ENCODE measurements at regions not wholly inside any gene's neighbourhood (a gene's known extent, or its start where the extent isn't known, plus 50 kb on each side); places are given as distances from the start of the nearest gene placed in this dataset.

DNA sequence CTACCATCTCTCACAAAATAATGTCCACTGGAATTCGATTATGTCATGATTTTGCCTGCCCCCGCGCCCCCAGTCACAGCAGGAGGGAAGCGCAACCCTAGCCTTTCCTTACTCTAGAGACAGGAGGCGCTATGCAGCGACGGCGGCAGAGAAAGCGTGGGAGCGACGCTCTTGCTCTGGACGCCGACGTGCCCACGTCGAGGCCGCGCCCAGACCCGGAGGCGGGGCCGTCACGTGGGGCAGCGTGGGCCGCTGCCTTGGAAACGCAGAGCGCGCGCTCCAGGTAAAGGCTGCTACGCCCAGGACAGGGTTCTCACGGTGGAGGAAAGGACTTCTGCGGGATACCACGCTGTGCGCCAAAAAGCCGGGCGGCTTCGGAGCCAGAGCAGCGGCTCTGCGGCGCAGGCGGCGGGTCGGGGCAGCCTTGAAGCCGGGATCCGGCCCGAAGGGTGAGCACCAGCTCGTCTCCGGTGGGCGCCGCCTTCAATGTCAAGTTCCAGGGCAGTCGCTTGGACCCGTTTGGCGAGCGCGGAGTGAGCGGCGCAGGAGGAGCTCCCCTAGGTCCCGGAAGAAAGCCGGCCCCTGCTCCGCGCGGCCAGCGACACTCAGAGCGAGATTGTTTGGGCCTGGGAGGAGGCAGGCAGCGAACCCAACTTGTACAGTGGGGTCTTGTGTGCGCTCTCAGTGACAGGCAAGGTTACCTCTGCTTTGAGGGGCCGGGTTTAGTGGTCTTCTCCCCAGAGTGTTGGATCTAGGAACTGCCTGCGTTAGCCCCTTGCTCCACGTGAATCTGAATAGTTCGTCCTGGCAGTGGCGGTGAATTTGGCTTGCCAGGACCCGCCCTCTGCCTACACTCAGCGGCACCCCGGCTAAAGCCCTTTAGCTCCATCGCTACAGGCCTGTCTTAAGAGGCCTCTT lies 121.7 kb downstream of the MRPL57 start (continued):
- TF ChIP-seq, protein P1, sequence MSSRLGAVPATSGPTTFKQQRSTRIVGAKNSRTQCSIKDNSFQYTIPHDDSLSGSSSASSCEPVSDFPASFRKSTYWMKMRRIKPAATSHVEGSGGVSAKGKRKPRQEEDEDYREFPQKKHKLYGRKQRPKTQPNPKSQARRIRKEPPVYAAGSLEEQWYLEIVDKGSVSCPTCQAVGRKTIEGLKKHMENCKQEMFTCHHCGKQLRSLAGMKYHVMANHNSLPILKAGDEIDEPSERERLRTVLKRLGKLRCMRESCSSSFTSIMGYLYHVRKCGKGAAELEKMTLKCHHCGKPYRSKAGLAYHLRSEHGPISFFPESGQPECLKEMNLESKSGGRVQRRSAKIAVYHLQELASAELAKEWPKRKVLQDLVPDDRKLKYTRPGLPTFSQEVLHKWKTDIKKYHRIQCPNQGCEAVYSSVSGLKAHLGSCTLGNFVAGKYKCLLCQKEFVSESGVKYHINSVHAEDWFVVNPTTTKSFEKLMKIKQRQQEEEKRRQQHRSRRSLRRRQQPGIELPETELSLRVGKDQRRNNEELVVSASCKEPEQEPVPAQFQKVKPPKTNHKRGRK (CRISPR knock-in tag; IDR thresholded peaks at IDR 0.05): no peak
- TF ChIP-seq FOXP4 (CRISPR knock-in tag; IDR thresholded peaks at IDR 0.05) (peak; percentile 44; the same call in 1 of the 2 replicates), NONO (IDR thresholded peaks at IDR 0.05) (no peak), NONO (CRISPR knock-in tag; conservative IDR thresholded peaks at IDR 0.05) (peak; percentile 82), SOX6 (IDR thresholded peaks at IDR 0.05) (no peak), SOX6 (CRISPR knock-in tag; IDR thresholded peaks at IDR 0.05) (peak; percentile 58), POLR2A (IDR thresholded peaks at IDR 0.05; ENCODE audit: insufficient read depth in 1 of 2, low read depth in 2 of 2, low read length in 2 of 2) (no peak), NCOR1 (IDR thresholded peaks at IDR 0.05; ENCODE audit: borderline replicate concordance, low read length) (peak; percentile 34; the same call in 1 of the 2 replicates), MXD4 (CRISPR knock-in tag; IDR thresholded peaks at IDR 0.05) (peak; percentile 86), HNRNPL (IDR thresholded peaks at IDR 0.05; ENCODE audit: low read depth, low read length) (no peak), TEAD2 (CRISPR knock-in tag; IDR thresholded peaks at IDR 0.05) (no peak), U2AF1 (optimal IDR thresholded peaks at IDR 0.05; ENCODE audit: low read depth, low read length) (no peak), HOXA3 (CRISPR knock-in tag; IDR thresholded peaks at IDR 0.05) (peak; percentile 88), ZNF775 (CRISPR knock-in tag; IDR thresholded peaks at IDR 0.05; ENCODE audit: borderline replicate concordance) (no peak), NFRKB (IDR thresholded peaks at IDR 0.05) (no peak), GABPA (IDR thresholded peaks at IDR 0.05; ENCODE audit: low read depth, low read length) (no peak), GABPA (CRISPR knock-in tag; IDR thresholded peaks at IDR 0.05; ENCODE audit: low read depth) (no peak), ZNF839 (CRISPR knock-in tag; IDR thresholded peaks at IDR 0.05; ENCODE audit: borderline replicate concordance) (peak; percentile 93; the same call in 1 of the 2 replicates), REPIN1 (CRISPR knock-in tag; IDR thresholded peaks at IDR 0.05; ENCODE audit: borderline replicate concordance, low read depth) (peak; percentile 53; the same call in 1 of the 2 replicates), ZNF33B (CRISPR knock-in tag; IDR thresholded peaks at IDR 0.05) (no peak), ISL2 (CRISPR knock-in tag; IDR thresholded peaks at IDR 0.05) (peak; percentile 41; the same call in 1 of the 2 replicates), ZNF563 (CRISPR knock-in tag; IDR thresholded peaks at IDR 0.05) (no peak), ATF1 (CRISPR knock-in tag; IDR thresholded peaks at IDR 0.05) (peak; percentile 81)
- TF ChIP-seq, protein P2, sequence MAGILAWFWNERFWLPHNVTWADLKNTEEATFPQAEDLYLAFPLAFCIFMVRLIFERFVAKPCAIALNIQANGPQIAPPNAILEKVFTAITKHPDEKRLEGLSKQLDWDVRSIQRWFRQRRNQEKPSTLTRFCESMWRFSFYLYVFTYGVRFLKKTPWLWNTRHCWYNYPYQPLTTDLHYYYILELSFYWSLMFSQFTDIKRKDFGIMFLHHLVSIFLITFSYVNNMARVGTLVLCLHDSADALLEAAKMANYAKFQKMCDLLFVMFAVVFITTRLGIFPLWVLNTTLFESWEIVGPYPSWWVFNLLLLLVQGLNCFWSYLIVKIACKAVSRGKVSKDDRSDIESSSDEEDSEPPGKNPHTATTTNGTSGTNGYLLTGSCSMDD (CRISPR knock-in tag; IDR thresholded peaks at IDR 0.05): no peak
